GM19025 (cell line): ENCODE measurements at regions not wholly inside any gene's neighbourhood (a gene's known extent, or its start where the extent isn't known, plus 50 kb on each side); places are given as distances from the start of the nearest gene placed in this dataset.
"Not testable (repeated sequence)": the region's sequence is repeated elsewhere in the genome, so short reads cannot be mapped to it uniquely, and the experiment has no call there.

Experiments used
- ATAC-seq: cut with Tn5 transposase; IDR thresholded peaks from one replicate; pipeline ENCODE4 v1.9.1; 2021; ENCODE audit warnings: mild to moderate bottlenecking, low read depth, moderate library complexity; ENCODE audit not compliant: unreplicated experiment

DNA sequence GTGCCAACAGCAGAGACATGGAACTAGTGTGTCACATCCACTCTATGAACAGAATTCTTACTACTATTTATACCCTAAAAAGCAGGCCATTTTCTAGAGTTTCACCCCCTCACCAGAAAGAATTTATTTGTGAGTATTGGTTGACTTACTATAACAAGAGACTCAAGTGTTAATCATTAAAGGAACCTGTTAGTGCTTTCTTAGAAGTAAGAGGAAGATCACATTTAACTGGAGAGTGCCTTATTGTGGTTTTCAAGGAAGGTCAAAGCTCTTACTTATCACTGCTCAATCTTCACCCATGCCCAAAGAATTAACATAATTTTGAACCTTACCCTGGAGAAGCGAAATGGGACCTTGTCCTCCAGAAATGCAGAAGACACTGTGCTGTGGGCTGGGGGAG lies 169.3 kb upstream of the PRSS1 start:
- peak; percentile 31 for ATAC-seq

DNA sequence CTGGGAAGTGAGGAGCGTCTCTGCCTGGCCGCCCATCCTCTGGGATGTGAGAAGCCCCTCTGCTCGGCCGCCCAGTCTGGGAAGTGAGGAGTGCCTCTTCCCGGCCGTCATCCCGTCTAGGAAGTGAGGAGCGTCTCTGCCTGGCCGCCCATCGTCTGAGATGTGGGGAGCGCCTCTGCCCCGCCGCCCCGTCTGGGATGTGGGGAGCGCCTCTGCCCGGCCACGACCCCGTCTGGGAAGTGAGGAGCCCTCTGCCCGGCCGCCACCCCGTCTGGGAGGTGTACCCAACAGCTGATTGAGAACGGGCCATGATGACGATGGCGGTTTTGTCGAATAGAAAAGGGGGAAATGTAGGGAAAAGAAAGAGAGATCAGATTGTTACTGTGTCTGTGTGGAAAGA lies 173.9 kb upstream of the PRSS1 start:
- ATAC-seq: not testable (repeated sequence)

DNA sequence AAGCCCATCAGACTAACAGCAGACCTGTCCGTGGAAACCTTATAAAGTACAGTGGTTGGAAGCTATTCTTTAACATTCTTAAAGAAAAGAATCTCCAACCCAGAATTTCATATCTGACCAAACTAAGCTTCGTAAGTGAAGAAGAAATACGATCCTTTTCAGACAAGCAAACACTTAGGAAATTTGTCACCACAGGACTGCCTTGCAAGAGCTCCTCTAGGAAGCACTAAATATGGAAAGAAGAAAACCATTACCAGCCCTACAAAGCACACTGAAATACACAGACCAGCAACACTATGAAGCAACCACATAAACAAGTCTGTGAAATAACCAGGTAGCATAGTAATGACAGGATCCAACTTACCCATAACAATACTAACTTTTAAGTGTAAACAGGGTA lies 177.7 kb upstream of the PRSS1 start:
- no peak for ATAC-seq

DNA sequence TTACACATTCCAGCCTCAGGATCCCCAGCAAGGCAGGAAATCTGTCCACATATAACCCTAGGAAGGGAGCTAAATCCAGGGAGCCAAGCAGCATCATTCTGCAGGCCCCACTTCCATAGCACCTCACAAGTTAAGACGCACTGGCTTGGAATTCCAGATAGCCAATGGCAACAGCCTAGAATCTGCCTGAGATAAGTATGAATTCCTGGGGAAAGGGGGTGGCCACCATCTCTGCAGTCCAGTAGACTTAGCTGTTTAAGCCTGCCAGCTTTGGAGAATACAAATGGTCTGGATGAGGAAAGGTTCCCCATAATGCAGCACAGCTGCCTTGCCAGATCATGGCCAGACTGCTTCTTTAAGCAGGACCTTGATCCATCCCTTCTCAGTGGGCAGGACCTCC lies 179.4 kb upstream of the PRSS1 start:
- no peak for ATAC-seq

DNA sequence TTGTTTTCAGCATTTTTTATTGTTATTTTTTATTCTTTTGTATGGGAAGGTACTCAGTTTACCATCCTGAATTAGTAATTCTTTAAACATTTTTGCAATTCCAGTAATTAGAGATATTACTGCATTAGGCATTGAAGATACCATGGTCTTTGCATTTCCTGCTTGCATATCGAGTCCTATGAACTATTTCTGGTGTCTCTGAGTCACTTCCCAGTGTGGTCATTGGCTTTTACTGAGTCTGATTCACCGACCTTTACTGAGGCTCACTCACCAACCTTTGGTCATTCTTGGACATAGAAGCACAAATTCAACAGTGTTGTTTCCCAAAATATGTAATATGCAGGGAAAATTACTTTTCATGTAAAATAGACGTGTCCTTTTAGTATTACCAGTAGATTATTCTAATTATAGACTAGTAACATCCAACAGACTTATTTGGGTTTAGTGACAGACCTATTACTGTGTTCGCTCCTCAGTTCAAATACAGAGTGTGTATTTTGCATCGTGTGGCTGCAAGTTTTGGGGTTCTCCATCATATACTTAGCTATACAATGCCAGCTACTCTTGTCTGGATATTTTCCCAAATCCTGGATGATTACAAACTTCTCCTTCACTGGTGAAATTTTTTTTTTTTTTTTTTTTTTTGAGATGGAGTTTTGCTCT lies 180.7 kb upstream of the PRSS1 start:
- ATAC-seq: no peak

DNA sequence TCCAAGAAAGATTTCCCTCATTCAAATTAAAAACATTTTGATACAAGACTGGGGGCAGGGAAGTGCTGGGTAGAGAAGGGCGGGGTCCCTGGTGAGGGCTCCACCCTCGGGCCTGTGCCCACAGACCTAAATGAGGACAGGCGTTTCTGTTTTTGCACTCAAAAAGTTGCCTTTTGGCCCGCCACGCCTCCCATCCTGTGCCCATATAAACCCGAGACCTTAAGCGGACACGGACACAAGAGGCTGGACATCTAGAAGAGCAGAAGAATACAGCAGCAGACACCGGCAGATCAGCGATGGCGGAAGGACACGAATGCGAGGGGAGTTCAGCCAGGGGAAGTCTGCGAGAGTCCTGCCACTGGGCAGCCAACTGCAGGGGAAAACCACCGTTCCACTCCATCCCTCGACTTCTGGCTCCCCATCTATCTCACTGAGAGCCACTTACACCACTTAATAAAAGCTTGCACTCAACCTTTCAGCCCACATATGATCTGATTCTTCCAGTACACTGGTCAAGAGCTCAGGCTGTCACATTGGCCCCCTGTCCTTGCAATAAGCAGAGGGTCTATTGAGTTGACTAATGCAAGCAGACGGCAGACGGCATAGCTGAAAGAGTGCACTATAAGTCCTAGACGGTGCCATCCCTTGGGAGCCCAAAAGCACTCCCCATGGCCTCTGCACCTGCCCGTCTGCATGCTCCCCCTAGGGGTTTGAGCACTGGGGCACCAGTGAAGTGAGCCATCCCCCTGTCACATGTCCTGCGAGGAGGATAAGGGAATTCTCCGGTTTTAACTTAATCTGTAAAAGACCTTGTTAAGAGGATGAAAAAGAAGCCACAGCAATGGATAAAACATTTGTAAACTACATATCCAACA lies 181.8 kb upstream of the PRSS1 start:
- no peak for ATAC-seq

DNA sequence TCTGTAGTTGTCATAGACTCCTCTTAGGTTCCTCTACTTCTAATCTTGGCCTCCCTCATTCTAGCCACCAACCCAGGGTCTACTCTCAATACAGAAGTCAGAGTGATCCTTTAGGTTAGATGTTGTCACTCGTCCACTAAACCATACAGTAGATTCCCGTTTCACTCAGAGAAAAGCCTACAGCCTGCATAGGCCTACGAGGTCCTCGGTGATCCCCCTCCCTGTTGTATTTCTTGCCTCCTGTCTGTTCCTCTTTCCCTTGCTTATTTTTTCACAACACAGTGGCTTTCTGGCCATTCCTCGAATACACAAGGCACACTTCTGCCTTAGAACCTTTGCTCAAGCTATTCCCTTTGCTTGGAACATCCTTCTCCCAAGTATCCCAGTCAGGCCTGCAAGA lies 183.0 kb upstream of the PRSS1 start:
- no peak for ATAC-seq

DNA sequence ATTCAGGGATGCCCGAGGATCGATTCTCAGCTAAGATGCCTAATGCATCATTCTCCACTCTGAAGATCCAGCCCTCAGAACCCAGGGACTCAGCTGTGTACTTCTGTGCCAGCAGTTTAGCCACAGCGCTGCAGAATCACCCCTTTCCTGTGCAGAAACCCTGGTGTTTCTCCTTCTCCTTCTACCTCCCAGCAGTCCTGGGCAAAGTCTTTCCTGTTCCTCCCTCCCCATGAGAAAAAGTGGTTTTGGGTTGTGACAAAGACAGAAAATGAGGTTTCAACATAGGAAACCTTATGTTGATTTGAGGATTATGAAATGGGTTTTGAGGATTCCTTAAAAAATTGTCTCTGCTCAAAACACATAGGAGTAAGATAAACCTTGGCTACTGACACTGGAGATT lies 185.1 kb upstream of the PRSS1 start:
- not testable (repeated sequence) for ATAC-seq

DNA sequence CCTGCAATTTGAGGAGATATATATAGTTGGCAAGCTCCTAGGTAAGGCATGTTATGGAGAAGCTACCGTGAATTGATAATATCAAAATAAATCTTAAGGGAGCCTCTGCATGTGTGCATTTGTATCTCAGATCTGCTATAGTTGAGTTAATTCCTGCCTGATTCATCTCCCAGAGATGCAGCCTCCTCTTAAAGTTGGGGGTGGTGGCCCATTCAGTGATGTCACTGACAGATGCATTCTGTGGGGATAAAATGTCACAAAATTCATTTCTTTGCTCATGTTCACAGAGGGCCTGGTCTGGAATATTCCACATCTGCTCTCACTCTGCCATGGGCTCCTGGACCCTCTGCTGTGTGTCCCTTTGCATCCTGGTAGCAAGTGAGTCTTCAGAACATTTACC lies 185.8 kb upstream of the PRSS1 start:
- no peak for ATAC-seq

DNA sequence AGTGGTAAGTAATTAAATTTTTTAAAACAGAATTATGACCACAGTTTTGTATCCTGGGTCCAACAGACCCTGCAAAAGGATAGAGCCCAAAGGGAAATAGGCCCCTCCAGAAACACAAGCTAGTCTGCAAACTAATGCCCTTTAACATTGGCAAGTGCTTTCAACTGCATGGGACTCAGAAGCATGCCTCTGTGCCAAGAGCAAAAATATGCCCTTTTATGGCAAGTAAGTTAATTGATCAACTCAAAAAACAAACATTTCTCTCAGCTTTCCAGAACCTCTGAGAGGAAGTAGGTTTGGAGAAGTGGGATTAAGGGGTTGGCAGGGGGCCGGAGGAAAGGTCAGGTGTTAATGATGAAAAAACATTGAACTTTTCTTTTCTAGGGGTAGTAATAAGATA lies 186.6 kb upstream of the PRSS1 start:
- ATAC-seq: no peak

DNA sequence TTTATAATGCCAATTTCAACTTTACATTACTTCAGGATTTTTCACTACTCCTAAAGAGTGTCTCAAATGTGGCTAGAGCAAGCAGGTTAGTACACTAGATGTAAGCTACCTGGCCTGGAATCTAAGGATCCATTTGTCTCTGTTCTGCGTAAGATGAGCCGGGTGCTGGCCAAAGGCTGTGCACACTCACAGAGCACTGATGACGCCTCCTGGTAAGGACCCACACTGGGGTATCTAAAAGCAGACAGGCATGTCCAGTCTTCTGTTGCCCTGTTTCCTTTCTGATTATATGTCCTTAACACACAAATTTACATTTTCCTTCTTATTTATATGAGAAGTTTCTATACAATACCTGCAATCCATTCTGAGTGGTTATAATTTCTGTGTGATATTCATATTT lies 187.9 kb upstream of the PRSS1 start:
- not testable (repeated sequence) for ATAC-seq

DNA sequence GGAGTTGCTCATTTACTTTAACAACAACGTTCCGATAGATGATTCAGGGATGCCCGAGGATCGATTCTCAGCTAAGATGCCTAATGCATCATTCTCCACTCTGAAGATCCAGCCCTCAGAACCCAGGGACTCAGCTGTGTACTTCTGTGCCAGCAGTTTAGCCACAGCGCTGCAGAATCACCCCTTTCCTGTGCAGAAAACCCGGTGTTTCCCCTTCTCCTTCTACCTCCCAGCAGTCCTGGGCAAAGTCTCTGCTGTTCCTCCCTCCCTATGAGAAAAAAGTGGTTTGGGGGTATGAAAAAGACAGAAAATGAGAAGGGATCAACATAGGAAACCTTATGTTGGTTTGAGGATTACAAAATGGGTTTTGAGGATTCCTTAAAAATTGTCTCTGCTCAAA lies 188.5 kb upstream of the PRSS1 start:
- ATAC-seq: not testable (repeated sequence)

DNA sequence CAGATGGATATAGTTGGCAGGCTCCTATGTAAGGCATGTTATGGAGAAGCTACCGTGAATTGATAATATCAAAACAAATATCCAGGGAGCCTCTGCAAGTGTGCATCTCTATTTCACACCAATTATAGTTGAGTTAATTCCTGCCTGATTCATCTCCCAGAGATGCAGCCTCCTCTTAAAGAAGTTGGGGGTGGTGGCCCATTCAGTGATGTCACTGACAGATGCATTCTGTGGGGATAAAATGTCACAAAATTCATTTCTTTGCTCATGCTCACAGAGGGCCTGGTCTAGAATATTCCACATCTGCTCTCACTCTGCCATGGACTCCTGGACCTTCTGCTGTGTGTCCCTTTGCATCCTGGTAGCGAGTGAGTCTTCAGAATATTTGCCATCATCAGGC lies 189.1 kb upstream of the PRSS1 start:
- no peak for ATAC-seq

DNA sequence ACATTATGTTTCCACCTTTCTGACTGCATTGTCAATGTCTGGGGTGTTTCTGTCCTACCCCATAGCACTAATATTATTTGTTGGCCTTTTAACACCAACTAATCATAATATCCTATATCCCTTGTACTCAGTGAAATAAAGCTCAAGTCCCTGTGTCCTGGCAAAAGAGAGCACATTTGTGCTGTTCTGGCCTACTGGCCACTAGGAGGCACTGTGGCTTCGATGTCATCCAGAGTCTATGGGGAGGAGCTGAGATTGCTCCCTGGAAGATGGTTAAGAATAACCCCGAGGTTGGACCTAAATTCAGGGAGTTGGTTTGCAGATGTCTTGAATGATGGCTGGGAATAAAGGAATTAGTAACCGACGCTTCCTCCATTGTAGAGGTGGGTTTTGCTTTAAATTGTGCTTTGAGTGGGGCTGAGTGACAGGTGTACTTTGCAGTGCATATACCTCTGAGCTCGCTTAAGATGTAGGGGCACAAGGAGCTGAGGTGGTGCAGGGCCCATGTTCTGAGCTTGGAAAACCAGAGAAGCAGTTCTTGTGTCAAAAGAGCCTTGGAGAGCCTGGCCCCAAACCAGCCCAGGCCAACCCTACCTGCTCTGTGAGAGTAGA lies 191.2 kb upstream of the PRSS1 start:
- ATAC-seq: peak; percentile 82

DNA sequence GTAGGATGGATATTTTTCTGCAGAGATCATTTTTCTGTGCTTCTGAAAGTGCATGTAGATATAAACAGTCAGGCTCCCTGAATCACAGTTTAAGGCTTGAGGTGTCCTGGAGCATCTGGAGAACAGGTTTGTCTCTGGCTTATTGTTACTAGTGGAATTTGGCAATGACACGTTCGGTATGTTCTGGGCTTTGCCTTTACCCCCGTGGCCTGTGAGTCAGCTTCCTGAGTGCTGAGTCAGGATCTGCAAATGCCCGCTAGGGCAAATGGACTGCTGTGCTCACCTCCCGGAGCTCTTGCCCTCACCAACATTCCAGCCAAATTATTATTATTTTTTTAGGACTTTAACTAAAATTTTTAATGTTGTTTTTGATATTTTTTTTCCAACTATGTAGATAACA lies 192.5 kb upstream of the PRSS1 start:
- no peak for ATAC-seq

DNA sequence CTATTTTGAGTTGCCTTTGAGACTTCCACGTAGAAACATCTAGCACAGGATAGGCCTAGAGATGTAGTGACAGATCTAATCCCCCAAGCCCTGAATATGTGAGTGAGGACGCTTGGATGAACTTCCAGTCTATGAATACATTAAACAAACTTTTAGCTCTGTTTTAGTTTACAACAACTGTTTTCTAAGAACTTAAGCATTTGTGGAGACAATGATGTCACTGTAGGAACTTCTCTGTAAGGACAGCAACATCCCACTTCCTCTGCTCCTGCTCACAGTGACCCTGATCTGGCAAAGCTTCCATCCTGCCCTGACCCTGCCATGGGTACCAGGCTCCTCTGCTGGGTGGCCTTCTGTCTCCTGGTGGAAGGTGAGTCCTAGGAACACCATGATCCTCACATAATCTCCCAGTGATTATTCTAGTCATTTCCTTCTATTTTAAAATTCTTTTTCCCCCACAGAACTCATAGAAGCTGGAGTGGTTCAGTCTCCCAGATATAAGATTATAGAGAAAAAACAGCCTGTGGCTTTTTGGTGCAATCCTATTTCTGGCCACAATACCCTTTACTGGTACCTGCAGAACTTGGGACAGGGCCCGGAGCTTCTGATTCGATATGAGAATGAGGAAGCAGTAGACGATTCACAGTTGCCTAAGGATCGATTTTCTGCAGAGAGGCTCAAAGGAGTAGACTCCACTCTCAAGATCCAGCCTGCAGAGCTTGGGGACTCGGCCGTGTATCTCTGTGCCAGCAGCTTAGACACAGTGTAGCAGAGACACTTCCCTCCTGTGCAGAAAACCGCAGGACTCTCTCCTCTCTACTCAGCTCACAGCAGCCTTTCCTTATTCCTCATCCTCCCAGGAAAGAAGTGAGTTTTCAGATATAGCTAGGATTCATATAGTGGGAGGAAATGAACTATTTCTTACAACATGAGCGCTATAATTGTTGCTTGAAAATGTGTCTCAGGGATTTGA lies 194.4 kb upstream of the PRSS1 start:
- no peak for ATAC-seq

DNA sequence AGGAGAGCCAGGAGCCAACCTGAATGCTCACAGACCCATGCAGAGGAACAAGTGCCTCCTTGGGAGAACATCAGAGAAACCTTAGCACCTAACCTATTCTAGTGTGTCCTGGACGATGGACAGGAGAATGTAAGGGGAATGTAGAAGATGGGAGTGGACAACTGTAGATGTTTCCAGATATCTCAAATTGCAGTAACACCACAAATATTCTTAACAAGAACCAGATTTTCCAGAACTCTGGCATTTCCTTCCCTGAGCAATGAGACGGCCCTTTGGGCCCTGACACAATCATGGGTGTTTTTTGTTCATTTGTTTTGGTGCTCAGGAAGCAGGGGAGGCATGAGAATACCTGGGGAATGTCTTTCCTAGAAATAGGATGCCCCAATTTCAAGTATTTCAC lies 196.1 kb upstream of the PRSS1 start:
- ATAC-seq: no peak

DNA sequence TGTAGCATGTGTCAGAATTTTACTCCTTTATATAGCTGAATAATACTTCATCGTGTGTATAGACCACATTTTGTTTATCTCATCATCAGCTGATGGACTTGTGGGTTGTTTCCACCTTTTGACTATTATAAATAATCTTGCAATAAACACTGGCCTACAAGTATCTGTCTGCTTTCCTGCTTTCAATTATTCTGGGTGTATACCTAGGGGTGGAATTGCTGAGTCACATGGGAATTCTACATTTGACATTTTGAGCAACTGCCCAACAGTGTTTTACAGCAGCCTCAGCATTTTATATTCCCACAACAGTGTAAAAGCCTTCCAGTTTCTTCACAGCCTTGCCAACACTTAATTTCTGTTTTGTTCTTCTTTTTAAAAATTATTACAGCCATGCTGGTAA lies 200.3 kb upstream of the PRSS1 start:
- ATAC-seq: no peak

DNA sequence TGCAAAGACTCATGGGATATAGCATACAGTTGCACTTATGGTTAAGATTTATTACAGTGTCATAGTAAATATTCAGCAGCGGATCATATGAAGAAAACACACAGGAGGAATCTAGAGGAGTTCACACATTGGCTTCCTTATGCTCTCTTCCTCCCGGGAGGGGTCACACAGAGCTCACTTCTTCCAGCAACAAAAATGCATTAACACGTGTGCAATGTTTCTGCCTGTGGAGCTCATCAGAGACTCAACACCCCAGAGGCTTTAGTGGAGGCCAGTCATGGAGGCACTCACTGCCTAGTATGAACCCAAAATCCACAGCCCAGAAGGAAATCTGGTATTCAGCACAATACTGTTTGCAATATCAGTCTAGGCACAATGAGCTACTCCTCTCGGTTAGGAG lies 202.8 kb upstream of the PRSS1 start:
- no peak for ATAC-seq

DNA sequence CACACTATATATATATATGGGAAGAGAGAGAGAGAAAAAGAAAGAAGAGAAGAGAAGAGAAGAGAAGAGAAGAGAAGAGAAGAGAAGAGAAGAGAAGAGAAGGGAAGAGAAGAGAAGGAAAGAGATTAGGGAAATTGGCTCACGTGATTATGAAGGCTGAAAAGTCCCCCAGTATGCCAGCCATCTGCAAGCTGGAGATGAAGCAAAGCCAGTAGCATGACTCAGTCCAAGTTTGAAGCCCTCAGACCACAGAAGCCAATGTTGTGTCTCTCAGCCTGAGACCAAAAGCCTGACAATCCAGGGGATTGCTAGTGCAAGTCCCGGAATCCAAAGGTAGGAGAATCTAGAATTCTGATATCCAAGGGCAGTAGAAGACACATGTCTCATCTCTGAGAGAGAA lies 206.3 kb upstream of the PRSS1 start:
- no peak for ATAC-seq

DNA sequence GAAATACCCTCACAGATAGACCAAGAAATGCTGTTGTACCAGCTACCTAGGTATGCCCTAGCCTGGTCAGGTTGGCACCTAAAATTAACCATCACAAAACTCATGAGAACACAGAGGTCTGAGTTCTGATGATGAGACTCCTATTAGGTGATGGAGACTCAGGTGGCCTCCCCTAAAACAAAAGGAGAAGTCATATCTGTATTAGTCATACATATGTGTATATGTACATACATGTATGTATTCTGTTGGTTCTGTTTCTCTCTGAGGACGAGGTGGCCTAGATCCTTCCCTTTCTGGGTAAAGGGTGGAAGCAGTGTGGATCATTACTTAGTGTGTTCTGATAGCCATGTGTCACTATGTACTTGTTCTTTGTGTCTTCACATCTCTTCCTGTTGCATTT lies 207.2 kb upstream of the PRSS1 start:
- no peak for ATAC-seq
